Mucosa of rectum (tissue), 2 donors: ENCODE measurements at regions not wholly inside any gene's neighbourhood (a gene's known extent, or its start where the extent isn't known, plus 50 kb on each side); places are given as distances from the start of the nearest gene placed in this dataset.
"Not testable (repeated sequence)": the region's sequence is repeated elsewhere in the genome, so short reads cannot be mapped to it uniquely, and the experiment has no call there.

ENCODE experiments used
- H3K27ac ChIP-seq, 2 donors: one replicate each; pipeline ENCODE4 v1.7.0; 2013; ENCODE audit warnings: inconsistent platforms in 2 of 2, low read depth in 2 of 2, low read length in 2 of 2
- H3K27me3 ChIP-seq, 2 donors: one replicate each; pipeline ENCODE4 v1.7.0; 2013; ENCODE audit warnings: low read length in 2 of 2; ENCODE audit not compliant: control insufficient read depth in 2 of 2, insufficient read depth in 2 of 2
- H3K36me3 ChIP-seq, 2 donors: one replicate each; pipeline ENCODE4 v1.7.0; 2013; ENCODE audit warnings: low read length in 2 of 2; ENCODE audit not compliant: control insufficient read depth in 2 of 2, insufficient read depth in 2 of 2
- H3K4me1 ChIP-seq, 2 donors: one replicate each; pipeline ENCODE4 v1.7.0; 2013; ENCODE audit warnings: low read length in 2 of 2, mild to moderate bottlenecking in 1 of 2; ENCODE audit not compliant: control insufficient read depth in 2 of 2, insufficient read depth in 2 of 2
- H3K4me3 ChIP-seq, 2 donors: one replicate each; pipeline ENCODE4 v1.7.0; 2013; ENCODE audit warnings: low read length in 2 of 2
- H3K9ac ChIP-seq, 2 donors: one replicate each; pipeline ENCODE4 v1.7.0; 2013; ENCODE audit warnings: low read length in 2 of 2, low read depth in 1 of 2, mild to moderate bottlenecking in 1 of 2
- H3K9me3 ChIP-seq, 2 donors: one replicate each; pipeline ENCODE4 v1.7.0; 2013; ENCODE audit warnings: low read length in 2 of 2; ENCODE audit not compliant: control insufficient read depth in 2 of 2
- donor health status: healthy.
- donor health status: Normal muscosa, but diverticular disease.

GRCh38 chr9:78106586-78106985, 75.0 kb upstream of the GNAQ start:
- not testable (repeated sequence) for H3K27ac ChIP-seq, H3K36me3 ChIP-seq

GRCh38 chr9:78103971-78104433, 72.4 kb upstream of the GNAQ start:
- Histone ChIP-seq H3K9ac (no peak overlapping the region), H3K27me3 (no peaks in the 10 kb centered on the region), H3K36me3 (no peaks in the 10 kb centered on the region), H3K4me3 (no peak overlapping the region), H3K9me3 (peaks cover 3% of the 10 kb centered on the region in 2 donors), H3K4me1 (no peaks in the 10 kb centered on the region), H3K27ac (peak overlapping the region in 1 of 2 donors; percentile 53)

More at GRCh38 chr9:78106586-78106985, 75.0 kb upstream of the GNAQ start:
- H3K9ac ChIP-seq, H3K27me3 ChIP-seq, H3K4me3 ChIP-seq, H3K4me1 ChIP-seq, H3K9me3 ChIP-seq: not testable (repeated sequence)

DNA sequence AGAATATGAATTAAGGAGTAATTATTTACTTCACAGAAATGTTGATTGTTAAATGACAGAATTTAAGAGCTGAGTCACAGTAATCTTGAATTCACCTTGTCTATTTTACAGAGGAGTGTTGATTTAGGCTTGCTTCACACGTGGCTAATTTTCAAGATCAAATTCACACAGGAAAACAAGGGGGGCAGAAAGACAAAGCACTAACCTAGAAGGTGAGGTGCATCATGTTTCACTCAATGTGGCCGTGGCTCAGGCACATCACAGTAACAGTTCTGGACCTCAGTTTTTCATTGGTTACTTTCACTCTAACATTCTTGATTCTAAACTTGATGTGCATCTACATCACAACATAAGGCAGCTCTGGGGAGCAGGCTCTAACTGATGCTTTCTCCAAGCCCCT, 69.6 kb upstream of the GNAQ start:
- Histone ChIP-seq H3K4me1 (no peaks in the 10 kb centered on the region), H3K9me3 (peaks cover 3% of the 10 kb centered on the region in 2 donors), H3K27me3 (no peaks in the 10 kb centered on the region)

DNA sequence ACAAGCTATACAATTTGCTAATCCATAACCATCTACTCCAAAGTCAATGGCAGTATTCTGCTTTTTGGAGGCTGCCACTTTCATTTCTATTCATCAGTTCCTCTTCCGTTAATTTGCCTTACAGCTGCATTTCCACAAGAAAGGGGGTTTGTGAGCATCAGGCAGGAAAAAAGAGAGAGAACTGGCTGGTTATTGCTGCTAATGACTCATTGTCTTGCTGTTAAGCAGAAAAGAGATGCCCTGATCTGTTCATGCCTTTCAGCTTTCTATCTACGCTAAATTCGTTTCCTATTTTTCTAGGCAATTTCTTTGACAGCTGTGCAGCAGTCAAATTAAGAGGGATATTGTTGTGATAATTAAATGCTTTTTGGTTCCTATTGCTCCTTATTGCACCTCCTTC, 65.9 kb upstream of the GNAQ start:
- H3K27ac ChIP-seq: peak overlapping the region in 1 of 2 donors; percentile 12
- H3K9me3 ChIP-seq: peaks cover 3% of the 10 kb centered on the region in 2 donors
- no peaks in the 10 kb centered on the region for H3K36me3 ChIP-seq
- no peaks in the 10 kb centered on the region for H3K4me1 ChIP-seq
- no peak overlapping the region for H3K4me3 ChIP-seq
- no peaks in the 10 kb centered on the region for H3K27me3 ChIP-seq
- no peak overlapping the region for H3K9ac ChIP-seq

More for the DNA sequence above, 69.6 kb upstream of the GNAQ start:
- H3K9ac ChIP-seq: no peak overlapping the region
- H3K27ac ChIP-seq: no peak overlapping the region
- no peak overlapping the region for H3K4me3 ChIP-seq
- H3K36me3 ChIP-seq: no peaks in the 10 kb centered on the region

GRCh38 chr9:78091731-78092130, 60.1 kb upstream of the GNAQ start:
- Histone ChIP-seq H3K27me3 (no peaks in the 10 kb centered on the region), H3K36me3 (no peaks in the 10 kb centered on the region), H3K9me3 (no peaks in the 10 kb centered on the region), H3K4me1 (no peaks in the 10 kb centered on the region), H3K27ac (no peak overlapping the region), H3K9ac (no peak overlapping the region), H3K4me3 (no peak overlapping the region)

DNA sequence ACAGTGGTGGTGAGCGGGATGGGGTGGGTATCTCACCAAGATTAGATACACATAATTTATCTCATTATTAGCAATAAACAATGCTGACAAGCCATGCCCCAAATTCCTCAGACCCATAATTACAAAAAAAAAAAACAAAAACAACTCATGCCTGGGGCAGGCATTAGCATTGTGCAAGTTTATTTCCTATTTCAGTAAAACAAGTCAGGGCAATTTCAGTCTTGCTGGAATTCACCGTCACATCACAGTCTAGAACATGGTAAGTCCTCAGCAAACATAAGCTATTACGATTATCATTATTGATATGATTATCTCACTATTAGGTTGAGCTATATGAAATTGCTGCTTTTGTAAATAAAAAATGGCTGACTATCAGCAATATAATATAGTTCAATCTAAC, 57.5 kb upstream of the GNAQ start:
- Histone ChIP-seq H3K27ac (no peak overlapping the region), H3K9ac (no peak overlapping the region), H3K36me3 (no peaks in the 10 kb centered on the region), H3K4me1 (no peaks in the 10 kb centered on the region), H3K9me3 (no peaks in the 10 kb centered on the region), H3K27me3 (no peaks in the 10 kb centered on the region), H3K4me3 (no peak overlapping the region)

DNA sequence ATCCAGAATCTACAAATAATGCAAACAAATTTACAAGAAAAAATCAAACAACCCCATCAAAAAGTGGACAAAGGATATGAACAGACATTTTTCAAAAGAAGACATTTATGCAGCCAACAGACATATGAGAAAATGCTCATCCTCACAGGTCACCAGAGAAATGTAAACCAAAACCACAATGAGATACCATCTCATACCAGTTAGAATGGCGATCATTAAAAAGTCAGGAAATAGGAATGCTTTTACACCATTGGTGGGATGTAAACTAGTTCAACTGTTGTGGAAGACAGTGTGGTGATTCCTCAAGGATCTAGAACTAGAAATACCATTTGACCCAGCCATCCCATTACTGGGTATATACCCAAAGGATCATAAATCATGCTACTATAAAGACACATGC, 56.6 kb upstream of the GNAQ start:
- H3K9me3 ChIP-seq, H3K27ac ChIP-seq, H3K9ac ChIP-seq, H3K4me3 ChIP-seq, H3K36me3 ChIP-seq, H3K27me3 ChIP-seq, H3K4me1 ChIP-seq: not testable (repeated sequence)
